Neural cell (in vitro differentiated cells): ENCODE measurements at regions not wholly inside any gene's neighbourhood (a gene's known extent, or its start where the extent isn't known, plus 50 kb on each side); places are given as distances from the start of the nearest gene placed in this dataset.

Experiments
- EP300 ChIP-seq: fragments of 450-650 bp; conservative IDR thresholded peaks from 2 replicates; pipeline ENCODE4 v1.6.1; 2014; ENCODE audit warnings: antibody characterized with exemption, mild to moderate bottlenecking, moderate library complexity; ENCODE audit not compliant: poor library complexity, severe bottlenecking
- EZH2 ChIP-seq: fragments of 200-600, 300-800 bp; shearing (Covaris generic), sonication (generic); IDR thresholded peaks from 2 replicates; pipeline ENCODE4 v1.6.1; 2014; ENCODE audit warnings: antibody characterized with exemption, low read length, borderline replicate concordance, mild to moderate bottlenecking; ENCODE audit not compliant: insufficient read depth, poor library complexity, severe bottlenecking
- POLR2AphosphoS5 ChIP-seq: IDR thresholded peaks from 2 replicates; pipeline ENCODE4 v1.6.1; 2012
- RAD21 ChIP-seq: fragments of 450-650 bp; conservative IDR thresholded peaks from 2 replicates; pipeline ENCODE4 v1.6.1; 2014; ENCODE audit warnings: antibody characterized with exemption, mild to moderate bottlenecking, moderate library complexity
- SMC3 ChIP-seq: fragments of 450-650 bp; conservative IDR thresholded peaks from 2 replicates; pipeline ENCODE4 v1.6.1; 2014; ENCODE audit warnings: antibody characterized with exemption, mild to moderate bottlenecking, moderate library complexity; ENCODE audit not compliant: poor library complexity
- TAF1 ChIP-seq: IDR thresholded peaks from 2 replicates; pipeline ENCODE4 v1.6.1; 2012; ENCODE audit warnings: low read depth
- TF ChIP-seq, protein P1 (sequence below): fragments of 450-650 bp; IDR thresholded peaks from 2 replicates; pipeline ENCODE4 v1.5.1; 2014; ENCODE audit warnings: antibody characterized with exemption, mild to moderate bottlenecking, moderate library complexity; ENCODE audit not compliant: poor library complexity, severe bottlenecking
- TF ChIP-seq, protein P2 (sequence below): IDR thresholded peaks from 2 replicates; pipeline ENCODE4 v1.6.1; 2012; ENCODE audit warnings: borderline replicate concordance

DNA sequence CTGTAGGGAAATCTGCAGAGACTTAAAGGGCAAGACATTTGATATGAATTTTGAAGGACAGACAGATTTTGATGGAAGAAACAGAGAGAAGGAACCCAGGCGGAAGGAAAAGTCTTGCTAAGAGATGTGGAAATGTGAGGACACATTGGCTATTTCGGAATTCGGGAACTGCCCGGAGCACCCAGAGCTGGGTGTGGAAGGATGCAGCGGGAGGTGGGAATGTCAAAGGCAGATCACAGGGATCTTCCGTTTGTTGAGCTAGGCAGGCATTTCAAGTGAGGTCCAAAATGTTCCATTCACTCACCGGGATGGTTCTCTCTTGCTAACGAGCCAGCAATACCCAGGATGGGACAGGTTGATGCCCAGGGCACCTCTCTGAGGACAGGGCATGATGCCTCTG is 87.2 kb upstream of the CTBP2 start:
- TF ChIP-seq, protein P1, sequence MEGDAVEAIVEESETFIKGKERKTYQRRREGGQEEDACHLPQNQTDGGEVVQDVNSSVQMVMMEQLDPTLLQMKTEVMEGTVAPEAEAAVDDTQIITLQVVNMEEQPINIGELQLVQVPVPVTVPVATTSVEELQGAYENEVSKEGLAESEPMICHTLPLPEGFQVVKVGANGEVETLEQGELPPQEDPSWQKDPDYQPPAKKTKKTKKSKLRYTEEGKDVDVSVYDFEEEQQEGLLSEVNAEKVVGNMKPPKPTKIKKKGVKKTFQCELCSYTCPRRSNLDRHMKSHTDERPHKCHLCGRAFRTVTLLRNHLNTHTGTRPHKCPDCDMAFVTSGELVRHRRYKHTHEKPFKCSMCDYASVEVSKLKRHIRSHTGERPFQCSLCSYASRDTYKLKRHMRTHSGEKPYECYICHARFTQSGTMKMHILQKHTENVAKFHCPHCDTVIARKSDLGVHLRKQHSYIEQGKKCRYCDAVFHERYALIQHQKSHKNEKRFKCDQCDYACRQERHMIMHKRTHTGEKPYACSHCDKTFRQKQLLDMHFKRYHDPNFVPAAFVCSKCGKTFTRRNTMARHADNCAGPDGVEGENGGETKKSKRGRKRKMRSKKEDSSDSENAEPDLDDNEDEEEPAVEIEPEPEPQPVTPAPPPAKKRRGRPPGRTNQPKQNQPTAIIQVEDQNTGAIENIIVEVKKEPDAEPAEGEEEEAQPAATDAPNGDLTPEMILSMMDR = no peak
- TF ChIP-seq, protein P2, sequence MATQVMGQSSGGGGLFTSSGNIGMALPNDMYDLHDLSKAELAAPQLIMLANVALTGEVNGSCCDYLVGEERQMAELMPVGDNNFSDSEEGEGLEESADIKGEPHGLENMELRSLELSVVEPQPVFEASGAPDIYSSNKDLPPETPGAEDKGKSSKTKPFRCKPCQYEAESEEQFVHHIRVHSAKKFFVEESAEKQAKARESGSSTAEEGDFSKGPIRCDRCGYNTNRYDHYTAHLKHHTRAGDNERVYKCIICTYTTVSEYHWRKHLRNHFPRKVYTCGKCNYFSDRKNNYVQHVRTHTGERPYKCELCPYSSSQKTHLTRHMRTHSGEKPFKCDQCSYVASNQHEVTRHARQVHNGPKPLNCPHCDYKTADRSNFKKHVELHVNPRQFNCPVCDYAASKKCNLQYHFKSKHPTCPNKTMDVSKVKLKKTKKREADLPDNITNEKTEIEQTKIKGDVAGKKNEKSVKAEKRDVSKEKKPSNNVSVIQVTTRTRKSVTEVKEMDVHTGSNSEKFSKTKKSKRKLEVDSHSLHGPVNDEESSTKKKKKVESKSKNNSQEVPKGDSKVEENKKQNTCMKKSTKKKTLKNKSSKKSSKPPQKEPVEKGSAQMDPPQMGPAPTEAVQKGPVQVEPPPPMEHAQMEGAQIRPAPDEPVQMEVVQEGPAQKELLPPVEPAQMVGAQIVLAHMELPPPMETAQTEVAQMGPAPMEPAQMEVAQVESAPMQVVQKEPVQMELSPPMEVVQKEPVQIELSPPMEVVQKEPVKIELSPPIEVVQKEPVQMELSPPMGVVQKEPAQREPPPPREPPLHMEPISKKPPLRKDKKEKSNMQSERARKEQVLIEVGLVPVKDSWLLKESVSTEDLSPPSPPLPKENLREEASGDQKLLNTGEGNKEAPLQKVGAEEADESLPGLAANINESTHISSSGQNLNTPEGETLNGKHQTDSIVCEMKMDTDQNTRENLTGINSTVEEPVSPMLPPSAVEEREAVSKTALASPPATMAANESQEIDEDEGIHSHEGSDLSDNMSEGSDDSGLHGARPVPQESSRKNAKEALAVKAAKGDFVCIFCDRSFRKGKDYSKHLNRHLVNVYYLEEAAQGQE = no peak
- TF ChIP-seq EP300 (no peak), POLR2AphosphoS5 (no peak), EZH2 (no peak), RAD21 (no peak), TAF1 (no peak), SMC3 (no peak)
